B cell (primary cell): ENCODE measurements at regions not wholly inside any gene's neighbourhood (a gene's known extent, or its start where the extent isn't known, plus 50 kb on each side); places are given as distances from the start of the nearest gene placed in this dataset.

Experiments
- CTCF ChIP-seq: fragments of 200-600 bp; IDR thresholded peaks from one replicate; pipeline ENCODE4 v1.8.0; 2022; ENCODE audit warnings: antibody characterized with exemption, mild to moderate bottlenecking
- EZH2 ChIP-seq: IDR thresholded peaks from 2 replicates; pipeline ENCODE4 v1.6.1; 2012; ENCODE audit warnings: borderline replicate concordance, low read depth, mild to moderate bottlenecking, moderate library complexity, low read length; ENCODE audit not compliant: insufficient read depth, poor library complexity, severe bottlenecking

GRCh38 chr5:84695330-84695729, 310.6 kb upstream of the EDIL3 start:
- TF ChIP-seq CTCF (no peak), EZH2 (no peak)
